Peyer's patch (tissue), 4 donors: ENCODE measurements at regions not wholly inside any gene's neighbourhood (a gene's known extent, or its start where the extent isn't known, plus 50 kb on each side); places are given as distances from the start of the nearest gene placed in this dataset.

Experiments
- DNase-seq, 3 donors: peaks; one replicate each; pipeline ENCODE4 v3.0.0-alpha.2; 2017 to 2019
- H3K27ac ChIP-seq, 4 donors: fragments of 200-600 bp; sonication (generic); one replicate each; pipeline ENCODE4 v1.5.1; 2016 to 2019
- H3K27me3 ChIP-seq, 2 donors: fragments of 200-600 bp; sonication (generic); one replicate each; pipeline ENCODE4 v1.5.1; 2019
- H3K36me3 ChIP-seq, 3 donors: fragments of 200-600 bp; sonication (generic); one replicate each; pipeline ENCODE4 v1.5.1; 2016 to 2019
- H3K4me1 ChIP-seq, 4 donors: fragments of 200-600 bp; sonication (generic); one replicate each; pipeline ENCODE4 v1.5.1; 2016 to 2019
- H3K4me3 ChIP-seq, 4 donors: fragments of 200-600 bp; sonication (generic); 1 replicate in 3 of 4; 2 replicates in 1 of 4; pipeline ENCODE4 v1.5.1; 2016 to 2019; ENCODE audit warnings: mild to moderate bottlenecking in 1 of 4
- H3K9me3 ChIP-seq, 4 donors: fragments of 200-600 bp; sonication (generic); one replicate each; pipeline ENCODE4 v1.5.1; 2016 to 2019; ENCODE audit warnings: mild to moderate bottlenecking in 1 of 4
- POLR2A ChIP-seq, 2 donors: fragments of 450-650 bp; IDR thresholded peaks; one replicate each; pipeline ENCODE4 v1.5.1; 2017; ENCODE audit warnings: antibody characterized with exemption in 2 of 2, mild to moderate bottlenecking in 2 of 2, moderate library complexity in 2 of 2
- TF ChIP-seq, protein P1 (sequence below), 6 experiments: fragments of 450-650 bp in 4 of 6; fragments of 200-600 bp in 2 of 6; sonication (generic) in 1 of 6; IDR thresholded peaks; one replicate each; pipeline ENCODE4 v1.5.1; 2017 to 2019; ENCODE audit warnings: antibody characterized with exemption in 6 of 6, mild to moderate bottlenecking in 3 of 6, moderate library complexity in 1 of 6

DNA sequence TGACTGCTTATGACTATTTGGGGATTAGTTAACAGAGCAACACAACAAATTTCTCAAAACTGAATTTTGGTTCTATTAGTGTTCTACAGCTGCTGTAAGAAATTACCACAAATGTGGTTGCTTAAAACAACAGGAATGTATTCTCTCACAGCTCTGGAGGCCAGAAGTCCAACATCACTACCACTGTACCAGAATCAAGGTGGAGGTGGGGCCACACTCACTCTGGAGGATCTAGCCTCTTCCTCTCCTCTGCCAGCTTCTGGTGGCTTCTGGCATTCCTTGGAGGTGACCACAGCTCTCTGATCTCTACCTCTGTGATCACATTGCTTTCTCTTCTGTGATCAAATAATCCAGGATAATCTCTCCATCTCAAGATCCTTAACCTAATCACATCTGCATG is 194.7 kb upstream of the BMPER start:
- H3K27ac ChIP-seq = no peak overlapping the region
- no peaks in the 10 kb centered on the region for H3K9me3 ChIP-seq
- TF ChIP-seq POLR2A (IDR thresholded peaks at IDR 0.05) = no peak
- TF ChIP-seq, protein P1, sequence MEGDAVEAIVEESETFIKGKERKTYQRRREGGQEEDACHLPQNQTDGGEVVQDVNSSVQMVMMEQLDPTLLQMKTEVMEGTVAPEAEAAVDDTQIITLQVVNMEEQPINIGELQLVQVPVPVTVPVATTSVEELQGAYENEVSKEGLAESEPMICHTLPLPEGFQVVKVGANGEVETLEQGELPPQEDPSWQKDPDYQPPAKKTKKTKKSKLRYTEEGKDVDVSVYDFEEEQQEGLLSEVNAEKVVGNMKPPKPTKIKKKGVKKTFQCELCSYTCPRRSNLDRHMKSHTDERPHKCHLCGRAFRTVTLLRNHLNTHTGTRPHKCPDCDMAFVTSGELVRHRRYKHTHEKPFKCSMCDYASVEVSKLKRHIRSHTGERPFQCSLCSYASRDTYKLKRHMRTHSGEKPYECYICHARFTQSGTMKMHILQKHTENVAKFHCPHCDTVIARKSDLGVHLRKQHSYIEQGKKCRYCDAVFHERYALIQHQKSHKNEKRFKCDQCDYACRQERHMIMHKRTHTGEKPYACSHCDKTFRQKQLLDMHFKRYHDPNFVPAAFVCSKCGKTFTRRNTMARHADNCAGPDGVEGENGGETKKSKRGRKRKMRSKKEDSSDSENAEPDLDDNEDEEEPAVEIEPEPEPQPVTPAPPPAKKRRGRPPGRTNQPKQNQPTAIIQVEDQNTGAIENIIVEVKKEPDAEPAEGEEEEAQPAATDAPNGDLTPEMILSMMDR (IDR thresholded peaks at IDR 0.05) = no peak
- H3K4me3 ChIP-seq = no peak overlapping the region
- no peaks in the 10 kb centered on the region for H3K27me3 ChIP-seq
- no peaks in the 10 kb centered on the region for H3K36me3 ChIP-seq
- no peak for DNase-seq
- H3K4me1 ChIP-seq = no peaks in the 10 kb centered on the region

DNA sequence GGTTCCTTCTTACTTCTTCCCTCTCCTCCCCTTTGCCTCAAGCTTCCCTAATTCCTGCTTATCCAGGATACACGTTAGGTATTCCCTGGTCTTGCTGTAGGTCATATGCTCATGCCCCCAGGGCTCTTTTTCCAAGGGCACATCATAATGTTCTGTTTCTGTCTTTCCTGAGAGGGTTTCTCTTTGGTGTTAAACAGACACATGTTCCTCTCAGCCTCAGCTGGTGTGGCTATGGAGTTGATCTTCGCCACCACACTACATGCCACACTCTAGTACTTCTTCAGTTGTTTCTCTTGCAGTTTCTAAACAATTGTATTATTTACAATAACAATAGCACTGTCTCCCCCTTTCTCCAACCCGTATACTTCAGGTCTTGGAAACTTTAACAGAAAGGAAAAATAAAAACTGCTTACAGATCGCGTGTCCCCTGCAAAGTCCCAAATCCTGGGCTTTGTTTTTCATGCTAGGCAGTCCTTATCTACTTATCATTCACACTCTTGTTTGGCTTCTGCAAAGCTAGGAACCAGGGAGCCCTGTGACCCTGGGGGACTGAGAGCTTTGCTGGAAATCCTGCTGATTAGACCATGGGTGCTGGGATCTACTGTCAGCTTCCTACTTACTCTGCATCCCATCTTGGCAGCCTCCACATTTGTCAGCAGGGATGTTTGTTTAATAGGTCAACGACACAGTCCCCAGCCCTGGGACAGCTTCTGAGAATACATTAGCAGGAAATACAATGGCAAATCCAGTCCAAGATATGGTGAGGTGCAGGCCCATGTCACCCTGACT is 193.9 kb upstream of the BMPER start:
- no peak for DNase-seq
- H3K4me1 ChIP-seq = no peaks in the 10 kb centered on the region
- no peaks in the 10 kb centered on the region for H3K36me3 ChIP-seq
- H3K4me3 ChIP-seq = no peak overlapping the region
- no peaks in the 10 kb centered on the region for H3K27me3 ChIP-seq
- TF ChIP-seq, protein P1 (IDR thresholded peaks at IDR 0.05) = no peak
- no peak for TF ChIP-seq POLR2A (IDR thresholded peaks at IDR 0.05)
- H3K9me3 ChIP-seq = no peaks in the 10 kb centered on the region
- no peak overlapping the region for H3K27ac ChIP-seq

GRCh38 chr7:33712020-33712414 is 193.3 kb upstream of the BMPER start:
- no peak overlapping the region for H3K27ac ChIP-seq

DNA sequence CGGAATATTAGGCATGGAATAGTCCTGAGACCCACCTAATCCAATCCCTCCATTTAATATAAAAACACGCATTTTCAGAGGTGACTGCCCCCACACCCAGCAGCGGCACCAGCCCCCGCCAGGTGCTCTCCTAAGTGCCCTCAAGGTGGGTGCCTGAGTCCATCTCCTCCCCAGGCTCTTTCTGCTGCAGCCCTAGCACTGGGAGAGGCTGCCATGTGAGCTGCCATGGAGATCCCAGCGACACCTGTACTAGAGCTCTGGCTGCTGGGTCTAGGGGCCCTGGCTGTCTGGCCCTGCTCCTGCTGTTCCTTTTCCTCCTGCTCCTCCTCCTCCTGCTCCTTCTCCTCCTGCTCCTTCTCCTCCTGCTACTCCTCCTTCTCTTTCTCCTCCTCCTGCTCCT is 191.1 kb upstream of the BMPER start:
- no peak overlapping the region for H3K4me3 ChIP-seq
- TF ChIP-seq, protein P1 (IDR thresholded peaks at IDR 0.05) = no peak
- no peak for TF ChIP-seq POLR2A (IDR thresholded peaks at IDR 0.05)

More at GRCh38 chr7:33712020-33712414, 193.3 kb upstream of the BMPER start:
- TF ChIP-seq, protein P1 (IDR thresholded peaks at IDR 0.05) = no peak
- no peak for TF ChIP-seq POLR2A (IDR thresholded peaks at IDR 0.05)
- H3K27me3 ChIP-seq = no peaks in the 10 kb centered on the region
- H3K4me1 ChIP-seq = no peaks in the 10 kb centered on the region
- H3K36me3 ChIP-seq = no peaks in the 10 kb centered on the region
- no peak for DNase-seq
- H3K4me3 ChIP-seq = no peak overlapping the region
- H3K9me3 ChIP-seq = no peaks in the 10 kb centered on the region

DNA sequence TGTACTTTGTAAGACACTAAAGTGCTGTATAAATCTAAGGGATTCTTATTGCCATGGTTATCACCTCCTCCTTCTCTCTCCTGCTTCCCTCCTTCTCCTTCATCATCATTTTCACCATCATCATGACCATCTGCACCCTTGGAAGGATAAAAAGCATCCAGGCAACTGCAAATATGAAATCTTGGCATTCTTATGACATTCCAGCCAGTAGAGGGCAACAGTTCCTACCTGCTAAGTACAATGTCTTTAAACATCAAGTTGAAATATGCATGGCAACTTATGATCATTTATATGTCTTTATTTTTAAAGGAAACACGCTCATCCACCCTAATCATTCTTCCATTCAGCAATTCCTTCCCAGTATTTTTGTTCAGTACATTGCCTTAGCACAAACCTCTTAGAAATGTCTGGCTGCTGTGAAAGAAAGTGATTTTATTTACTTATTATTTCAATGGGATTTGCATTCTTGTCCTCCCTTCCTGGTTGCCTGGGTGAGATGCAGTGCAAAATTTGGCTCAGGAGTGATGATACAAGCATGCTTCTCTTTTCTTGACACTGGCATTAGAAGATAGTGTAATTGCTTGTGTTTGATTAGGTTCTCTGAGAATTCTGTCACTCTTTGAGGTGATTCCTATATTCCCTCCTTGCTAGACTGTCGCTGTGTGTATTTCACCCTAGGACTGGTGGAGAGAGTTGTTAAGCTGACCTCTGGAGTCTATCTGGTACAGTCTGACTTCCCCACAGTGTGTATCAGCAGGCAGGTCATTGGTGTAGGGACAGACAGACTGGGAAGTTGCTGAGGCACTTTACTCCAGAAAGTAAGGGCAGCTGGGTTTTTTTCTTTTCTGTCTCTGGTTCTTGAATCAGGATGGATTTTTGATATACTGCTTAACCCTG is 188.5 kb upstream of the BMPER start:
- no peaks in the 10 kb centered on the region for H3K9me3 ChIP-seq
- no peak overlapping the region for H3K27ac ChIP-seq
- no peaks in the 10 kb centered on the region for H3K27me3 ChIP-seq
- DNase-seq = no peak
- no peak overlapping the region for H3K4me3 ChIP-seq
- H3K4me1 ChIP-seq = no peaks in the 10 kb centered on the region
- H3K36me3 ChIP-seq = no peaks in the 10 kb centered on the region
- TF ChIP-seq, protein P1 (IDR thresholded peaks at IDR 0.05) = peak in 4 of 6 experiments; percentile 42 to 83 (median 77)
- TF ChIP-seq POLR2A (IDR thresholded peaks at IDR 0.05) = no peak

More for the DNA sequence above, 191.1 kb upstream of the BMPER start:
- no peak for DNase-seq
- H3K9me3 ChIP-seq = no peaks in the 10 kb centered on the region
- H3K4me1 ChIP-seq = no peaks in the 10 kb centered on the region
- H3K27me3 ChIP-seq = no peaks in the 10 kb centered on the region
- no peaks in the 10 kb centered on the region for H3K36me3 ChIP-seq
- no peak overlapping the region for H3K27ac ChIP-seq
